Upper lobe of left lung (tissue), 4 donors: ENCODE measurements at regions not wholly inside any gene's neighbourhood (a gene's known extent, or its start where the extent isn't known, plus 50 kb on each side); places are given as distances from the start of the nearest gene placed in this dataset.

Source experiments
- EP300 ChIP-seq, 4 donors: sonication (generic); formaldehyde crosslinking; IDR thresholded peaks; one replicate each; pipeline ENCODE4 v1.5.1; 2017; ENCODE audit warnings: antibody characterized with exemption in 4 of 4, control low read depth in 2 of 4
- POLR2A ChIP-seq, 4 donors: fragments of 450-650 bp; IDR thresholded peaks; one replicate each; pipeline ENCODE4 v1.5.1; 2016 to 2017; ENCODE audit warnings: antibody characterized with exemption in 4 of 4, mild to moderate bottlenecking in 2 of 4
- POLR2AphosphoS5 ChIP-seq, 2 donors: sonication (generic); formaldehyde crosslinking; IDR thresholded peaks; one replicate each; pipeline ENCODE4 v1.5.1; 2017; ENCODE audit warnings: antibody characterized with exemption in 2 of 2
- TF ChIP-seq, protein P1 (sequence below), 6 experiments: fragments of 450-650 bp in 4 of 6; fragments of 200-600 bp in 2 of 6; sonication (generic) in 2 of 6; IDR thresholded peaks; one replicate each; pipeline ENCODE4 v1.5.1; 2016 to 2019; ENCODE audit warnings: antibody characterized with exemption in 6 of 6

DNA sequence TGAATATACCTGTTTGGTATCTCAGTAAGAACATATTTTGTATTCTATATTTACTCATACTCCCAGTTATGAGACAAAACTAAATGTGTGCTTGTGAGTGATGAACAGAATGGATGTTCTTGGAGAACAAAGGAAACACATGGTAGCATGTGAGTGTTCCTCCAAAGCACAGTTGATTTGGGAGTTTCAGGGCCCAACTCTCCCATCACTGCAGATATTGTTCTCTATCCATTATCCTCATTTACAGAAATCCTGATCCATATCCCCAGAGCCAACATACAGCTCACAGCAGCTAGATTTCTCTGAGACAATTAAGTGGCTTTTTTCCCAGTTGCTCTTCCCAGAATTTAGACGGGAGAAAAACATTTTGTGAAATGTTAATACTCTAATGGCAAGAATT is 75.6 kb upstream of the MAPRE2 start:
- no peak for TF ChIP-seq POLR2A (IDR thresholded peaks at IDR 0.05)
- TF ChIP-seq, protein P1, sequence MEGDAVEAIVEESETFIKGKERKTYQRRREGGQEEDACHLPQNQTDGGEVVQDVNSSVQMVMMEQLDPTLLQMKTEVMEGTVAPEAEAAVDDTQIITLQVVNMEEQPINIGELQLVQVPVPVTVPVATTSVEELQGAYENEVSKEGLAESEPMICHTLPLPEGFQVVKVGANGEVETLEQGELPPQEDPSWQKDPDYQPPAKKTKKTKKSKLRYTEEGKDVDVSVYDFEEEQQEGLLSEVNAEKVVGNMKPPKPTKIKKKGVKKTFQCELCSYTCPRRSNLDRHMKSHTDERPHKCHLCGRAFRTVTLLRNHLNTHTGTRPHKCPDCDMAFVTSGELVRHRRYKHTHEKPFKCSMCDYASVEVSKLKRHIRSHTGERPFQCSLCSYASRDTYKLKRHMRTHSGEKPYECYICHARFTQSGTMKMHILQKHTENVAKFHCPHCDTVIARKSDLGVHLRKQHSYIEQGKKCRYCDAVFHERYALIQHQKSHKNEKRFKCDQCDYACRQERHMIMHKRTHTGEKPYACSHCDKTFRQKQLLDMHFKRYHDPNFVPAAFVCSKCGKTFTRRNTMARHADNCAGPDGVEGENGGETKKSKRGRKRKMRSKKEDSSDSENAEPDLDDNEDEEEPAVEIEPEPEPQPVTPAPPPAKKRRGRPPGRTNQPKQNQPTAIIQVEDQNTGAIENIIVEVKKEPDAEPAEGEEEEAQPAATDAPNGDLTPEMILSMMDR (IDR thresholded peaks at IDR 0.05) = no peak
- TF ChIP-seq POLR2AphosphoS5 (IDR thresholded peaks at IDR 0.05) = no peak
- TF ChIP-seq EP300 (IDR thresholded peaks at IDR 0.05) = no peak
